SK-N-SH treated with all-trans-retinoic acid at 6 μM for 48 hours (cell line): ENCODE measurements at regions not wholly inside any gene's neighbourhood (a gene's known extent, or its start where the extent isn't known, plus 50 kb on each side); places are given as distances from the start of the nearest gene placed in this dataset.

Source experiments
- ARNTL ChIP-seq: fragments of 450-650 bp; formaldehyde crosslinking; IDR thresholded peaks from 2 replicates; pipeline ENCODE4 v1.5.0; 2020; ENCODE audit warnings: low read depth, mild to moderate bottlenecking, moderate library complexity, borderline replicate concordance
- BACH2 ChIP-seq: fragments of 250-450 bp; sonication (Bioruptor Pico); IDR thresholded peaks from 2 replicates; pipeline ENCODE4 v1.9.0; 2021; ENCODE audit warnings: mild to moderate bottlenecking, borderline replicate concordance
- GLIS3 ChIP-seq: fragments of 250-450 bp; sonication (Bioruptor Pico); IDR thresholded peaks from 2 replicates; pipeline ENCODE4 v1.5.0; 2020; ENCODE audit warnings: mild to moderate bottlenecking, moderate library complexity
- ISL1 ChIP-seq: fragments of 250-450 bp; sonication (Bioruptor Pico); IDR thresholded peaks from 2 replicates; pipeline ENCODE4 v2.1.2; 2022; ENCODE audit warnings: mild to moderate bottlenecking, moderate library complexity
- RARB ChIP-seq: fragments of 250-450 bp; sonication (Bioruptor Pico); IDR thresholded peaks from 2 replicates; pipeline ENCODE4 v1.8.0; 2021; ENCODE audit warnings: mild to moderate bottlenecking, moderate library complexity
- TCF4 ChIP-seq: fragments of 250-450 bp; sonication (Bioruptor Pico); IDR thresholded peaks from 2 replicates; pipeline ENCODE4 v1.8.0; 2021; ENCODE audit warnings: mild to moderate bottlenecking, moderate library complexity, borderline replicate concordance
- TOX ChIP-seq: fragments of 250-450 bp; sonication (Bioruptor Pico); IDR thresholded peaks from 2 replicates; pipeline ENCODE4 v1.8.0; 2021; ENCODE audit warnings: mild to moderate bottlenecking, moderate library complexity, borderline replicate concordance
- ZC3H10 ChIP-seq: fragments of 250-450 bp; sonication (Bioruptor Pico); IDR thresholded peaks from 2 replicates; pipeline ENCODE4 v1.5.1; 2021; ENCODE audit warnings: mild to moderate bottlenecking, moderate library complexity
- ZFP3 ChIP-seq: fragments of 250-450 bp; sonication (Bioruptor Pico); IDR thresholded peaks from 2 replicates; pipeline ENCODE4 v1.5.0; 2020; ENCODE audit warnings: mild to moderate bottlenecking, moderate library complexity
- ZFP30 ChIP-seq: fragments of 450-650 bp; formaldehyde crosslinking; IDR thresholded peaks from 2 replicates; pipeline ENCODE4 v1.5.0; 2022; ENCODE audit warnings: mild to moderate bottlenecking, moderate library complexity
- ZNF8 ChIP-seq: fragments of 450-650 bp; formaldehyde crosslinking; IDR thresholded peaks from 2 replicates; pipeline ENCODE4 v1.5.0; 2020; ENCODE audit warnings: mild to moderate bottlenecking, moderate library complexity
- TF ChIP-seq, protein P1 (sequence below): fragments of 250-450 bp; sonication (Bioruptor Pico); IDR thresholded peaks from 2 replicates; pipeline ENCODE4 v1.5.1; 2021; ENCODE audit warnings: mild to moderate bottlenecking, moderate library complexity

DNA sequence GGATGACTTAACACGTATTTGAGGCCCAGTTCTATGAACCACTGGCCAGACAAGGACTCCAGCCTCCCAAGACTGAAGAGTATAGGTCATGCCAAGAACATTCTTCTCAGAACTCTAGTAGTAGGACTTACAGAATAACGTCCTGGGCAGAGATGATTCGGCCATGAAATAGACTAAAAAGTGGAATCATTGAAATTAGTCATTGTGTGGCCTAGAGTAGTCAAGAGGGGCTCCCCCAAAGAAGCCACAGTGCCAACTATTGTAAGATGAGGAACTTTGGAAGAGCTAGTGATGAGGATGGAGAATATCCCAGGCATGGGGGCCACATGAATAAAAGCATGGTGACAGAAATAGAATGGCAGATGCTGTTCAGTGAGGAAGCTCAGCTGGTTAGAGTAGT lies 101.1 kb downstream of the TRIB2 start:
- TF ChIP-seq ISL1 (CRISPR knock-in tag) (no peak), ARNTL (CRISPR knock-in tag) (no peak), ZFP3 (CRISPR knock-in tag) (no peak), ZNF8 (CRISPR knock-in tag) (no peak), GLIS3 (CRISPR knock-in tag) (no peak), ZC3H10 (CRISPR knock-in tag) (no peak), RARB (CRISPR knock-in tag) (no peak), ZFP30 (CRISPR knock-in tag) (no peak), TCF4 (no peak), TOX (CRISPR knock-in tag) (no peak), BACH2 (CRISPR knock-in tag) (no peak)
- TF ChIP-seq, protein P1, sequence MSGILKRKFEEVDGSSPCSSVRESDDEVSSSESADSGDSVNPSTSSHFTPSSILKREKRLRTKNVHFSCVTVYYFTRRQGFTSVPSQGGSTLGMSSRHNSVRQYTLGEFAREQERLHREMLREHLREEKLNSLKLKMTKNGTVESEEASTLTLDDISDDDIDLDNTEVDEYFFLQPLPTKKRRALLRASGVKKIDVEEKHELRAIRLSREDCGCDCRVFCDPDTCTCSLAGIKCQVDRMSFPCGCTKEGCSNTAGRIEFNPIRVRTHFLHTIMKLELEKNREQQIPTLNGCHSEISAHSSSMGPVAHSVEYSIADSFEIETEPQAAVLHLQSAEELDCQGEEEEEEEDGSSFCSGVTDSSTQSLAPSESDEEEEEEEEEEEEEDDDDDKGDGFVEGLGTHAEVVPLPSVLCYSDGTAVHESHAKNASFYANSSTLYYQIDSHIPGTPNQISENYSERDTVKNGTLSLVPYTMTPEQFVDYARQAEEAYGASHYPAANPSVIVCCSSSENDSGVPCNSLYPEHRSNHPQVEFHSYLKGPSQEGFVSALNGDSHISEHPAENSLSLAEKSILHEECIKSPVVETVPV (CRISPR knock-in tag), result no peak
